GM23248 (cell line): ENCODE measurements at regions not wholly inside any gene's neighbourhood (a gene's known extent, or its start where the extent isn't known, plus 50 kb on each side); places are given as distances from the start of the nearest gene placed in this dataset.

ENCODE experiments used
- EZH2 ChIP-seq: fragments of 200-600 bp; sonication (generic); IDR thresholded peaks from 2 replicates; pipeline ENCODE4 v1.6.1; 2018; ENCODE audit warnings: antibody characterized with exemption, mild to moderate bottlenecking; ENCODE audit not compliant: insufficient read depth, poor library complexity, severe bottlenecking
- EZH2phosphoT487 ChIP-seq: fragments of 200-600 bp; sonication (generic); IDR thresholded peaks from 2 replicates; pipeline ENCODE4 v1.6.1; 2018; ENCODE audit warnings: antibody characterized with exemption, moderate library complexity, mild to moderate bottlenecking, low read depth; ENCODE audit not compliant: insufficient read depth

DNA sequence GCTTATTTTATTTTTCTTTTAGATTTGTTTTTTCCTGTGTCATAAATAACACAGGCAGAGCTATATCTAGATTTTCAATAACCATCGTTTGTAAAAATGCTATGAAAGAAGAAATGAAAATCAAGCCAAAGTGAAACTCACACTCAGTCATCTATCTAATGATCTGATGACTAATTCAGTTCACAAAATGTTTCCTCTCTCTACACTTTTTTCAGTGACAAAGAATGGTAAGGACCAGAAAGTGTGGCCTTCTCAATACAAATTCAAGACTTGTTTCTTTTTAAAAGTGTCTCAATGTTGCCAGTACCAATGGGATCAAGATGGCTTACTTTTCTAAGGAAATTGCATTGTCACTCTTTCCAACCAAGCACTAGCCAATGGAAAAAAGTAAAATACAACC, 282.8 kb upstream of the PKN2 start:
- TF ChIP-seq EZH2 (no peak), EZH2phosphoT487 (no peak)
